AG04450 (cell line): ENCODE measurements at regions not wholly inside any gene's neighbourhood (a gene's known extent, or its start where the extent isn't known, plus 50 kb on each side); places are given as distances from the start of the nearest gene placed in this dataset.
"Not testable (repeated sequence)": the region's sequence is repeated elsewhere in the genome, so short reads cannot be mapped to it uniquely, and the experiment has no call there.

Experiments used
- CTCF ChIA-PET: fragments of 300-600, 350-600 bp; formaldehyde crosslinking; extraction: SDS; loops from one replicate; lab custom pipeline; 2022; ENCODE audit warnings: antibody characterized with exemption, inconsistent platforms; lab: Charles Lee
- POLR2A ChIA-PET: fragments of 350-600 bp; formaldehyde crosslinking; extraction: SDS; loops from one replicate; lab custom pipeline; 2021; ENCODE audit warnings: antibody characterized with exemption, inconsistent platforms; lab: Yijun Ruan, JAX
- DNase-seq: peaks from one replicate; pipeline ENCODE4 v3.0.0-alpha.2; 2011; ENCODE audit warnings: low read depth, low spot score
- H3K27ac ChIP-seq: one replicate; pipeline ENCODE4 v1.5.1; 2012; ENCODE audit warnings: low read depth, low read length, control low read depth
- H3K27me3 ChIP-seq: one replicate; pipeline ENCODE4 v1.6.0; 2012; ENCODE audit warnings: low read length; ENCODE audit not compliant: control insufficient read depth, insufficient read depth
- H3K4me3 ChIP-seq: 2 replicates; pipeline ENCODE4 v1.5.1; 2011; ENCODE audit warnings: mild to moderate bottlenecking, low read depth, low read length, control low read depth
- H3K9me3 ChIP-seq: 2 replicates; pipeline ENCODE4 v1.5.1; 2012; ENCODE audit warnings: low read length; ENCODE audit not compliant: control insufficient read depth, insufficient read depth
- CTCF ChIP-seq: IDR thresholded peaks from 2 replicates; pipeline ENCODE4 v1.5.1; 2011; ENCODE audit warnings: low read depth, low read length, control low read depth, inconsistent platforms

- DNase-seq = no peak
Measured at GRCh38 chr11:106551744-106552673, 466.3 kb downstream of the GUCY1A2 start.

GRCh38 chr11:106552694-106553203 lies 465.5 kb downstream of the GUCY1A2 start:
- ChIA-PET POLR2A (no interaction called here), CTCF (no interaction called here)

More at GRCh38 chr11:106551744-106552673, 466.3 kb downstream of the GUCY1A2 start:
- ChIA-PET POLR2A (no interaction called here), CTCF (no interaction called here)
- Histone ChIP-seq H3K4me3 (no peak overlapping the region), H3K27me3 (no peaks in the 10 kb centered on the region), H3K27ac (no peak overlapping the region), H3K9me3 (peaks cover 18% of the 10 kb centered on the region)
- TF ChIP-seq CTCF = no peak

DNA sequence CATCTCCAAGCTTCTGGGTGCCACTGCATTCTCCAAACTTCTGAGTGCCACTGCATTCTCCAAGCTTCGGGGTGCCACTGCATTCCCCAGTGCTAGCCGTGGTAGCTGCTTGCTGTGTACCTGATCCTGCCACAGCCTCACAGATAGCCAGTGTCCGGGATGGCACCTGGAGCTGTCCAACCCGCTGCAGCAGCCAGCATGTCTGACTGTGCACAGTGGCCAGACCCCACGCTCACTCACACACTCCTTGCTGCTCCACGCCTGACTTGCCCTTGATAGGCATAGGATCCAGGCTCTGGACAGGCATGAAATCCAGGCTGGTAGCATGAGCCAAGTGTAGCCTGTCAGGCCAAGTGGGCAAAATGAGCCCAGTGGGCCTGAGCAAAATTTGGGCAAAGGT lies 465.0 kb downstream of the GUCY1A2 start:
- CTCF ChIA-PET = no interaction called here

More at GRCh38 chr11:106552694-106553203, 465.5 kb downstream of the GUCY1A2 start:
- no peak for TF ChIP-seq CTCF
- H3K27me3 ChIP-seq = no peaks in the 10 kb centered on the region
- no peak for DNase-seq
- no peak overlapping the region for H3K27ac ChIP-seq
- no peak overlapping the region for H3K4me3 ChIP-seq
- peaks cover 18% of the 10 kb centered on the region for H3K9me3 ChIP-seq

DNA sequence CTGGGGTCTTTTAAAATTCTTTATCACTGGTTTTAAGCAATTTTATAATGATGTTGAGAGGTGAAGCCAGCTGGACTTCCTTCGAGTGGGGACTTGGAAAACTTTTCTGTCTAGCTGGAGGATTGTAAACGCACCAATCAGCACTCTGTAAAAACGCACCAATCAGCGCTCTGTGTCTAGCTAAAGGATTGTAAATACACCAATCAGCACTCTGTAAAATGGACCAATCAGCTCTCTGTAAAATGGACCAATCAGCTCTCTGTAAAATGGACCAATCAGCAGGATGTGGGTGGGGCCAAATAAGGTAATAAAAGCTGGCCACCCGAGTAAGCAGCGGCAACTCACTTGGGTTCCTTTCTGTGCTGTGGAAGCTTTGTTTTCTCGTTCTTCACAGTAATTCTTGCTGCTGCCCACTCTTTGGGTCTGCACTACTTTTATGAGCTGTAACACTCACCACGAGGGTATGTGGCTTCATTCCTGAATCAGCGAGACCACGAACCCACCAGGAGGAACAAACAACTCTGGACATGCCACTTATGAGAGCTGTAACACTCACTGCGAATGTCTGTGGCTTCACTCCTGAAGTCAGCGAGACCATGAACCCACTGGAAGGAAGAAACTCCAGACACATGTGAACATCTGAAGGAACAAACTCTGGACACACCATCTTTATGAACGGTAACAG lies 462.6 kb downstream of the GUCY1A2 start:
- CTCF ChIA-PET, H3K27me3 ChIP-seq, H3K27ac ChIP-seq, POLR2A ChIA-PET, H3K4me3 ChIP-seq, DNase-seq: not testable (repeated sequence)
- H3K9me3 ChIP-seq = peaks cover 18% of the 10 kb centered on the region

More for the DNA sequence above, 465.0 kb downstream of the GUCY1A2 start:
- POLR2A ChIA-PET = no interaction called here
- H3K27ac ChIP-seq = no peak overlapping the region
- DNase-seq = no peak
- no peak for TF ChIP-seq CTCF
- no peak overlapping the region for H3K4me3 ChIP-seq
- no peaks in the 10 kb centered on the region for H3K27me3 ChIP-seq
- peaks cover 18% of the 10 kb centered on the region for H3K9me3 ChIP-seq

GRCh38 chr11:106565326-106565725 lies 452.9 kb downstream of the GUCY1A2 start:
- Histone ChIP-seq H3K9me3 (no peaks in the 10 kb centered on the region), H3K27ac (no peak overlapping the region), H3K4me3 (no peak overlapping the region), H3K27me3 (no peaks in the 10 kb centered on the region)
- CTCF ChIA-PET = no interaction called here
- no peak for DNase-seq
- POLR2A ChIA-PET = no interaction called here
- TF ChIP-seq CTCF = no peak
